HepG2 (cell line): ENCODE measurements at regions not wholly inside any gene's neighbourhood (a gene's known extent, or its start where the extent isn't known, plus 50 kb on each side); places are given as distances from the start of the nearest gene placed in this dataset.

Experiments used
- CTCF ChIP-seq: sonication (generic); formaldehyde crosslinking; IDR thresholded peaks from 2 replicates; pipeline ENCODE4 v1.5.0; 2020; ENCODE audit warnings: mild to moderate bottlenecking, missing genetic modification reagents, moderate library complexity
- FOXA1 ChIP-seq, 2 experiments: fragments of 450-650 bp in 1 of 2; sonication (generic) in 1 of 2; formaldehyde crosslinking in 1 of 2; IDR thresholded peaks; 2 replicates each; pipeline versions ENCODE4 v1.4.0 to v1.6.1; 2016 to 2020; ENCODE audit warnings: missing genetic modification reagents in 1 of 2
- NFE2 ChIP-seq: sonication (generic); formaldehyde crosslinking; IDR thresholded peaks from 2 replicates; pipeline ENCODE4 v1.4.0; 2020; ENCODE audit warnings: missing genetic modification reagents
- RAD21 ChIP-seq: fragments of 450-650 bp; formaldehyde crosslinking; IDR thresholded peaks from 2 replicates; pipeline ENCODE4 v1.5.0; 2020; ENCODE audit warnings: mild to moderate bottlenecking
- RARG ChIP-seq: sonication (generic); formaldehyde crosslinking; IDR thresholded peaks from 2 replicates; pipeline ENCODE4 v1.4.0; 2020; ENCODE audit warnings: low read depth, mild to moderate bottlenecking, missing genetic modification reagents
- SMC3 ChIP-seq: IDR thresholded peaks from 2 replicates; pipeline ENCODE4 v1.6.1; 2011; ENCODE audit warnings: low read length, improper control_type of control experiment
- SP1 ChIP-seq, 2 experiments: fragments of 450-650 bp in 1 of 2; sonication (generic) in 1 of 2; formaldehyde crosslinking in 1 of 2; IDR thresholded peaks; 2 replicates each; pipeline versions ENCODE4 v1.4.0 to v1.6.1; 2016 to 2020; ENCODE audit warnings: missing genetic modification reagents in 1 of 2
- ZFP36 ChIP-seq: fragments of 150-350 bp; IDR thresholded peaks from 2 replicates; pipeline ENCODE4 v1.6.1; 2018; ENCODE audit warnings: borderline replicate concordance, low read length, low read depth; ENCODE audit not compliant: partially characterized antibody
- ZNF883 ChIP-seq: sonication (generic); formaldehyde crosslinking; IDR thresholded peaks from 2 replicates; pipeline ENCODE4 v1.5.1; 2020; ENCODE audit warnings: mild to moderate bottlenecking, missing genetic modification reagents; ENCODE audit errors: not compliant biosample characterization

- TF ChIP-seq RARG (CRISPR knock-in tag) (no peak), NFE2 (CRISPR knock-in tag) (no peak), RAD21 (no peak), CTCF (no peak), SMC3 (no peak), ZFP36 (no peak), ZNF883 (CRISPR knock-in tag) (no peak), FOXA1 (IDR thresholded peaks at IDR 0.05) (no peak), FOXA1 (CRISPR knock-in tag; IDR thresholded peaks at IDR 0.05) (no peak), SP1 (IDR thresholded peaks at IDR 0.05) (no peak), SP1 (CRISPR knock-in tag; IDR thresholded peaks at IDR 0.05) (no peak)
Measured at GRCh38 chr12:38527631-38528030, 211.1 kb downstream of the ALG10B start.
